ENCODE measurements at regions not wholly inside any gene's neighbourhood (a gene's known extent, or its start where the extent isn't known, plus 50 kb on each side); places are given as distances from the start of the nearest gene placed in this dataset.

DNA sequence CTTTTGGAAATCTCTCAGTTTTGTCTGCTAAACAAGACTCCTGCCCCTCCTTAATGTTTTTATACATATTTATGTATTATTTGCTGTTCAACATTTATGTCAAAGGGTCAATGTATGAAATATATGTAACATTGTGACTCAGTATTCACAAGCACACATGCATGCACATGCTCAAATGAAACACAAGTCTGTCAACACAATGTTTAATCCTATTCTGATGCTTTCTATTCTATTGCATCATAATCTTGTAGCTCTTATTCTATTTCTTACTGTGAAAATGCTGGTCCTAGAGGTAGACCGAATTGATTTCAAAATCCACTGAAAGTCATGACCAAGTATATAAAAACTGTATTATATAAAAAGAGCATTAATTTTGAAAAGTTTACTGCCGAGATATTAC, 1463.3 kb downstream of the C4orf33 start:
- no peak for DNase-seq

DNA sequence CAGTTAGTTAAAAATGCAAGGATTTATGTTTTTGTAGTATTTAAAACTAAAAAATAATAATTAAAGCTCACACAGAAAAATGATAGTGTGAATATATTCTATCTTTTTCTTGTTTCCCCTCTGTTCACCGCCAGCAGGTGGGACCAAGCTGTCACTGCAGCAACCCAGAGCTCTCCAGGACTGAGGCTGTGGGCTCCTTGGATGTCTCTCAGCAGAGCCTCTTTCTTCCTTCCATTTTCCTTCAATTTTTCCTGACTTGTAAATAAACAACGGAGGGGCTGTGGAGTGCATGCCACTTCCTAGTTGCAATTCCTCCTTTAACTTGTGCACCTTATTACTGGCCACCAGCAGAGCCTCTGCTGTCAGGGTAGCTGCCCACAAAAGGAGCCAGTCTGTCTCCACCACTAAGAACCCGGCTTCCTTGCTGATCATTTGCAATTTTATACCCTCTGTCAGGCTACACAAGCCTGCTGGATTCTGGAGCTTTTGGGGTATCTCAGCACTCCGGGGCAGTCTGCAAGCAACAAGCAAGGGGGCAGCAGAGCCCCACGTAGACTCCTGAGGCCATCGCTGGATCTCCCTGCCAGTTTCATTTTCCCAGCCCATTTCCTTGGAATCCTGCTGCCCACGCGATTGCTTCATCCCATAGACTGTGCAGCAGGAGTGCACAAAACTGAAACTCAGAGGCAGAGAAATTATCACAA, 1467.4 kb downstream of the C4orf33 start:
- no peak for DNase-seq

DNA sequence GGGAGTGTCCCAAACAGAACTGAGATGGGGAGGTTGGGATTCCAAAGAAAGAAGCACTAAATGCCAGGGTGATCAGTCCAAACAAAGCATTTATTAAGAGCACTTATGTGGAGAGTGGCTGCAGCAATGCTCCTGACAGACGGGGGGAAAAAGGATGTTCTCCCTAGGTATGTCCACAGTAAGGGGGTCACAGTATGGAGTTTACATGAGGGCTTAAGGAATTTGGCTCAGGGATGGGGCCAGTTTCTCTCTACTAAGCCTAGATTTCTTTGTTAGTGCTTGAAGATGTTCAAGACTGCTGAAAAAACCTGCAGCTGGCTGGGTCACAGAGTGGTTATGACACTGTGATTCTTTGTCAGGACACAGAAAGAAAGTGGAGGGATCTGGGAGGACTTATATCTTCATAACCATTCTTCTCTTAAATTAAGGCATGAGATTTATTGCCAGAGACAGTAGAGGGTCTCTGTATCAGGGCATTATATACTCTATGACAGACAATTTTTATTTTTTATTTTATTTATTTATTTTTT, 1468.0 kb downstream of the C4orf33 start:
- no peak for DNase-seq

DNA sequence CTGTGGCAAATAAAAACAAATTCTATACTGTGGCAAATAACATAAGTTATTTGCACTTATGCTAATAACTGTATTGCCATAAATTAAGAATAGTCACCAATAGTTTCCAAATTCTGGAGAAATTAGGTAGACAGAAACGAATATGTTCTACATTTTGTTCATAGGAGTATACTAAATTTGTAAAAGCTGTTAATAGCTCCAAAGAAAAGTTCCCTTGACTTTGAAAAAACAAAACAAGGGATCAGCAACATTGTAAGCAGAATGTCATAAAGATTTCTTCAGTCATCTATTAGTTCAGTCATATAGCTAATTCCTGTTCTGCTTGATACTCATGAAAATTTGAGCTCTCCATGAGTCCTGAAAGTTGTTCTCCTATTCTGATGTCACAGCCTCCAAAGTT, 1472.8 kb downstream of the C4orf33 start:
- DNase-seq, result no peak

DNA sequence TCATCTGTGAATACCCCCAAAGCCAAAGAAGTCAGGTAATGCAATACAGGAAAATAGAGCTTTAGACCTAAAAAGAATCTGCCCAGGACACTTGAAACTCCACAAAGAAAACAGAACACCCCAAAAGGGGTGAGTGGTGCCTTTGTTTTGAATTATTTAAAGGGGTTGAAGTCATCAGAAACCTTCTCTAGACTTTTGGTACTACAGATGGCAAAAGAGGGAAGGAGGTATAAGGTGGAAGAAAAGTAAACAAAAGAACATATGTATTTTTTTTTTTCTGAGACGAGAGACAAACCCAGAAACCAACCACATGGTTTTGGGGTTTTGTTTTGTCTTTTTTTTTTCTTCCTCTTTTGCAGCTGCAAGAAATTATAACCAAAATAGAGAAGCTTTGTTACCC, 1477.8 kb downstream of the C4orf33 start:
- no peak for DNase-seq

DNA sequence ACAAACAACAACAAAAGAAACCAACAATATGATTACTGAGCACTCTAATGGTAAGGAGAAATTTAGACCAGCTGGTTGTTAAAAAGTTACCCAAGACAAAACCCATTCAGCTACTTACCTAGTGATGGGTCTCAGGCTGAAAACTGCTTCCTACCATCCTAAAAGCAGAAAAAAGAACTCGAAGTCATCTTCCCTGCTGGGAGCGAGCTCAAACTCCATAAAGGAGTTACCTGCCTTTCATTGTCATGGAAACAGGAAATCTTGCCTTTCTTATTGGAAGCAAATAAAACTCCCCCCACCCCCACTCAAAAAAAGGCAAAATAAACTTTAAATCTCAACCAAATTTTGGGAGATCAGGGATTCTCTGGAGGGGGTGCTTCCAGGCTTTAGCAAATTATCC, 1478.3 kb downstream of the C4orf33 start:
- DNase-seq, result no peak

DNA sequence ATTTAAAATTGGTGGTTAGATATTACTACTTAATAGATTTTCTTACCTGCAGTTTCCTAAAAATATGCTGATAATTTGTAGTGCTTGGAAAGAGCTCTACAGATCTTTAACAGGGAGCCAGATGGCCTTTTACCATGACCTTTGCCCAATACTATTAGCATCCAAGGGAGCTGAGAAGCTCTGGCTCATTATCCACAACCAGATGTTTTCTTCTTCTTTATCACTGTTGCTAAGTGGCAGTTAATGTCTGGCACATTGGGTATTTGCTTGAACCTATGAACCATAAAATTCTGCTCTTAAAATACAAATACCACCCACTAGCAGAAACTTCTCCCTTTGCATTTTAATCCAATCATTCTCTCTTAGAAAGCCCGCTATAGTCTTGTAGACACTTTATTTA, 1480.3 kb downstream of the C4orf33 start:
- no peak for DNase-seq

DNA sequence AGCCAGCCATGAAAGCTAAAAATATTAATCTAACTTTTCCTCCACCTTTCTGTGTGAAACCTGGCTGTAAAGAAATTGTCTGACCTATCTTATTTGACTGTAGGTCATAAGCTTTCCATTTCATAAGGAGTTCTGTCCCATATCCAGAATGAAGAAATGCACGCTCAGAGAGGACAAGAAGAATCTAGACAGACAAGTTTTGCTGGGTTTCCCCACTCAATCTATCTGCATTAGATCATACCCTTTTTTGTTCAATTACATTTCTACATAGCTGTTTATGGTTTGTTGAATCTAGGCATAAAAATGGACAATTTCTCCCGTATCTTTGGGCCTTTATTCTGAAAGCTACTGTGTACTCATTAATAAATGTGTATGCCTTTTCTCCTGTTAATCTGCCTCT, 1495.1 kb downstream of the C4orf33 start:
- DNase-seq, result no peak

DNA sequence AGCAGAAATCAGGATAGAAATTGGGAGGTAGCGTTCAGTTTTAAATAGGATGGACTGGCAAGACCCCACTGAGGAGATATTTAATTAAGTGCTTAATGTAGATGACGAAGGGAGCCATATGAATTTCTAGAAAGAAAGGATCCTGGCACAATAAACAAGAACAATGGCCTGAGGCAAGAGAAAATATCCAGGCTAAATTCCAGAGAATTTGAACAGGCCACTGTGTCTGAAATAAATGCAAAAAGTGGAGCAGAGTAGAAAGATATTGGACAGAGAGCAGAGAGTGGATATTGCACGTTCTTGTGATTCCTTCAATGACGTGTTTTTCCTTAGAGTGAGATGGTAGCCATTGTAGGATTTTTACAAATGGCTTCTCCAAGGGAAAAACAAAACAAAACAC, 1504.8 kb downstream of the C4orf33 start:
- DNase-seq, result no peak

DNA sequence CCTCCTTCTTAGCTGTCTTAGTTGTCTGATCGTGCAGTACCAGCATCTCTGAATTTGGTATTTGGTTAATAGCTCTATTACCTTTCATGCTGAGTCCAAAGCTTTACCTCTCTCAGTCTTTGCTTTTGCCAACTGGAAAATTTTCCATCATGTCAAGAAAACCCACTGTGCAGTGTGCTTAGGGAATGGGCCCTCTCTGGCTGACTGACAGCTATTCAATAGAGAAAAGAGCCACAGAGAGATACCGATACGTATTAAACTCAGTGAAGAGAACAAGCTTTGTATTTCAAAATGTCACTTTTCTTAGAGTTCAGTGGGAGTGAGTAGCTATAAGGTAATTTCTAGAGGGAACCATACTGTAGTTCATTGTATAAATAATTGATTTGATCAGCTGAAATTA, 1507.1 kb downstream of the C4orf33 start:
- no peak for DNase-seq

DNA sequence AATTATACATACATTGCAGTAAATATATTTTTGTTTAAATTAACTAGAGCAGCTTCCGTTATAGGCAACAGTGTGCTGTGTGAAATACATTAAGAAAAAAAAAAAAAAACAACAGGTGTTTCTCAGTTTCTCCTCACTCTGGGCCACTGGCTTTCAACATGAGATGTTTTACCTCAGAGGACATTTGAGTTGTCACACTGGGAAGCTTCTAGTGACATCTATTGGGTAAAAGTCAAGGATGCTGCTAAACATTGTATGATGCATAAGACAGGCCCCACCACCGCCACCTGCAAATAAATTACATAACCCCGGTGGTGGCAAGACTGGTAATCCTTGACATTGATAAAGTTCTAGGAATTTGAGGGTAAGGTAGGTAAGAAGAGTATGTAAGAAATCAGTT, 1512.2 kb downstream of the C4orf33 start:
- no peak for DNase-seq

DNA sequence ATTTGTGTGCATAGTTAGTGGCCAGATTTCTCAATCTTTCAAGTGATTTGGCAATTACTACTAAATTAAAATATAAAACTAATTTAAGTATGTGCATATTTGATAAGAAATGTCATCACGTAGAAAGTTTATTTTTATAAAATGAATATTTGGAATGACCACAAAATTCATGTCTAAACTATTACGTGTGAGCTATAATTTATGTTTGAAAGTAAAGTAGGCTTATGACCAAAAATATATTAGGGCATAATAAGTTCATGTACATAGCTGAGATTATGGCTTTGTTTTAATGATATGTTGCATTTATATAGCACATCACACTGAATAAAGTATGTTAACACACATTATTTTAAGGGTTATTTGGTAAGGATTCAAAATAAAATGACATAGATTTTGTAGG, 1532.6 kb downstream of the C4orf33 start:
- no peak for DNase-seq

DNA sequence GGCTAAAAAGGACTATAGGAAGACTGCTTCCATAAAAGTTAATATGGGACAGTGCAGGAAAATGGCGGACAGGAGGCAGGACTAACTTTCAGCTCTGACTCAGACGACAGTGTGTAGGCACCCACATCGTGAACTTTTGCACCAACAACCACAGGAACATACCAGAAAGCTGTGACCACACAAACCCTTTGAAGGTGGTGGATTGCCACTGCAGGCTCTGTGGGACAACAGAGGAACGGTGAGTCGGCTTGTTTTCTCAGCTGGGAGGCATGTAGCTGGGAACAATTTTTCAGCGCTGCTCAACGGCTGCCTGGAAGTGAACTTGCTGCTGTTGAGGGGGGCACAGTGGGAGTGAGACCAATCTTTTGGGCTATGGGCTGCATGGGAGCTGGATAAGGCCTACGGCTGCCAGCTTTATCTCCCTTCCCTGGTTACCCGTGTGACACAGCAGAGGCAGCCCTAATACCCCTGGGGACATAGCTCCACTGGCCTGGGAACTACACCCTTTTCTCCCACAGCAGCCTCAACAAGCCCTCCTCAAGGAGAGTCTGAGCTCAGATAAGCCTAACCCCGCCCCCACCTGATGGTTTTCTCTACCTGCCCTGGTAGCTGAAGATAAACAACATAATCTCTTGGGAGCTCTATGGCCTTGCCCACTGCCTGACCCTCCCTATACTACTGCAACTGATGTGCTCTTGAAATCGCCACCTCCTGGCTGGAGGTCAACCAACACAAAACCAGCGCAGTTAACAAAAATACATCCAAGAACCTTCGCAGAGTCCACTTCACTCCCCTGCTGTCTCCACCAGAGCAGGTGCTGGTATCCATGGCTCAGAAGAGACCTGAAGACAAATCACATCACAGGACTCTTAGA, 1537.0 kb downstream of the C4orf33 start:
- no peak for DNase-seq

DNA sequence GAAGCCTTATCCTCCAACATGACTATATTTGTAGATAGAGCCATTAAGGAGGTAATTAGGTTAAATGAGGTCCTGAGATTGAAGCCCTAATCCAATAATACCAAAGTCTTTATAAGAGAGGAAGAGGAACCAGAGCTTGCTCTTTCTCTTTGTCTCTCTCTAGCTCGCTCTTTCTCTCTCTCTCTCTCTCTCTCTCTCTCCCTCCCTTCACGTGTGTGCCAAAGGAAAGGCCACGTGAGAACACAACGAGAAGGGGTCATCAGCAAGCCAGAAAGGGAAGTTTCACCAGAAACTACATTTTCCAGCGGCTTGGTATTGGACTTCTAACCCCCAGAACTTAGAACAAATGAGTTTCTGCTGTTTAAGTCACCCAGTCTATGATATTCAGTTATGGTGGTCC, 1540.5 kb downstream of the C4orf33 start:
- no peak for DNase-seq

DNA sequence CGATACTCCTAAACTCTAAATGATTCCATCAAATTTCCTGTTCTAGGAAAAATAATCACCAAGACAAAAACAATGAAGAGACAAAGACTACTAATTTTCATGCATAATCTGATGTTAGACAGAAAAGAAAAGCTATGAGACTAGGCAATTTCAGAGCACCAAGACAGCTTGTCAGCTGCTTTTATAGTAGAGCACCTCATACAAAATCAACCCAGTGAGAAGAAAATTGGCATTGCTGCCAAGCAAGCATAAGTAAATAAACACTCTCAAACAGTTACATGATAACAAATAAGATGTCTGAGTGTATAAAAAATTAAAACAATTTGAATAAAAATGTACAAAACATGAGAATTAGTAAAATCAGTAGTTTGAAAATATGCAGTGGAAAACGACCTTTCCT, 1544.6 kb downstream of the C4orf33 start:
- DNase-seq, result no peak

DNA sequence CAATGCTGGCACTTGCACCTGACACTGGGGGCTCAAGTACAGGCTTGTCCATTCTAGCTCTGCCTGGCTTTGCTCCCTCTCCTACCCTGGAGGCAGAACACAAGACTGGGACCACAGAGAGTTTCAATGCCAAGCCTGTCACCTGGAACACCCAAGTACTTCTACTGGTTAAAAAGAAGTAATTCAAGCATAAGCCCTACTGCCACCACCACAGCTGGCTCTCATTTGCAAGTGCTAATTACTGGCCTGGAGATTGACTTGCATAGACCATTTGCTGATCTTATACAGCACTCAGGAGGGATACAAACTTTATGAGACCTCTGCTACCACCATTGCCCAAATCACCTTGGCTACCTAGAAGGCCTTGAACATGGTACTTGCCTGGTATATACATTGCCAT, 1550.9 kb downstream of the C4orf33 start:
- no peak for DNase-seq

DNA sequence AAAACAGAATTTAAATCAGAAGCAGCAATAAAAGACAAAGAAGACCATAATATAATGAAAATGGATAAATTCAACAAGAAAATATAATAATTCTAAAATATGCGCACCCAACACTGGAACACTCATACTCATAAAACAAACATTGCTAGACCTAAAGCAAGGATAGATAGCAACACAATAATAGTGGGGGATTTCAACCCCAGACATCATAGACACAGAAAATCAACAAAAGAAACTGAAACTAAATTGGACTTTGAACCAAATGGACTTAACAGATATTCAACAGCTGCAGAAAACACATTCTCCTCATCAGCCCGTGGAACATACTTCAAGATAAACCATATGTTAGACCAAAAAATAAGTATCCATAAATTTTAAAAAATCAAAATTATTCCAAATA, 1552.6 kb downstream of the C4orf33 start:
- no peak for DNase-seq

DNA sequence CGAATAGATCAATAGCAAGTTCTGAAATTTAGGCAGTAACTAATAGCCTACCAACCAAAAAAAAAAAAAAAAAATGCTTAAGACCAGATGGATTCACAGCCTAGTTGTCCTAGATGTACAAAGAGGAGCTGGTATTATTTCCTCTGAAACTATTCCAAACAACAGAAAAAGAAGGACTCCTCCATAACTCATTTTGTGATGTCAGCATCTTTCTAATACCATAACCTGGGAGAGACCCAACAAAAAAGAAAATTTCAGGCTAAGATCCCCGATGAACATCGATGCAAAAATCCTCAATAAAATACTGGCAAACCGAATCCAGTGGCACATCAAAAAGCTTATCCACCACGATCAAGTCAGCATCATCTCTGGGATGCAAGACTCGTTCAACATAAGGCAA, 1557.9 kb downstream of the C4orf33 start:
- no peak for DNase-seq

DNA sequence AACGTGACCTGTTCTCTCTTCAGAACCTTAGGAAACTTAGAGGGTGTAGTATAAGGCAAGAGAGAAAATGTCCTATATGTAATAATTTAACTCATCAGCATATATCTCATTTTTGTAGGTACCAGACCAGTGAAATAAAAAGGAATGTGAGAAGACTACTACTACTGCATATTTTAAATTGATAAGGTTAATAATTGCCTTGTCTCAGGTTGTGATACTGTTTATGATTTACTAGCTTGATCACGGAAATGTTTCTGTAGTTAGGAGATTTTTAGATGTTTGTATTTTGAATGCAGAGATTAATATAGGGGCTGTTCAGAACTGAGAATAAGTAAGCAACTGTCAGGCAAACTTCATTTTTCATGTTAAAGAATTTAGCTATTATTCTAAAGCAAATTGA, 1563.4 kb downstream of the C4orf33 start:
- no peak for DNase-seq

DNA sequence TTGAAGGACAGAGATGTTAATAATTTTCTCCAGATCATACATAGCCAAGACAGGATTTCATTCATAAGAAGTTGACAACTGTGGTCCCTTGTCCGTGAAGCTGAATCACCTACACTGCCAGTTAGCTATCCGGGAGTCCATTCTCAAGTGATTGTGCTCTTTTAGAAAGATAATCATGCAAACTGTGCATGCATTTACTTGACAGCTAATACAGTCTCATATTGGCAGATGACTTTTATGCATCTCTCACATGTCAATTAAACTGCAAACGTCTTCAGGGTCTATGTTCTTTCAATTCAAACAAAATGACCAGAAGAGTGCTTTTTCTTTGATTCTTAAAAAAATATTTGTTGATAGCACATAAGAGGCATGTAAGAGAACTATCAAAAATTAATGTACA, 1572.9 kb downstream of the C4orf33 start:
- DNase-seq, result no peak

DNA sequence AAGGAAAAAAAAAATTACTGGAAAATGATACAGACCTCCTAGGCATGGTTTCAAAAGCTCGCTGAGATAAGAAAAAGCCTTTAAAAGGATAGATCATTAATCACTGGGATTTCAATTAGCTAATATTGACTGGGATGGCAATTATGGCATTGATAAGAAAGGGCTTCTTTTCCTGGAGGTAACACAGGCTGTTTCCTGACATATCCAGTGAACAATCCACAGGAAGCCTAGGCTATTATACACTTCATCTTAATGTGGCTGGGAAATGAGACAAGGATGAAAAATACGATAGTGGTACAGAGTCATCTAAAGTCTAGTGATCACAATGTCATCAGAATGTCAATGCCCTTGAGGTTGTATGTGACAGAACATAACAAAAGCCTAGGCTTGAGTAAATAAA, 1579.3 kb downstream of the C4orf33 start:
- DNase-seq, result no peak

DNA sequence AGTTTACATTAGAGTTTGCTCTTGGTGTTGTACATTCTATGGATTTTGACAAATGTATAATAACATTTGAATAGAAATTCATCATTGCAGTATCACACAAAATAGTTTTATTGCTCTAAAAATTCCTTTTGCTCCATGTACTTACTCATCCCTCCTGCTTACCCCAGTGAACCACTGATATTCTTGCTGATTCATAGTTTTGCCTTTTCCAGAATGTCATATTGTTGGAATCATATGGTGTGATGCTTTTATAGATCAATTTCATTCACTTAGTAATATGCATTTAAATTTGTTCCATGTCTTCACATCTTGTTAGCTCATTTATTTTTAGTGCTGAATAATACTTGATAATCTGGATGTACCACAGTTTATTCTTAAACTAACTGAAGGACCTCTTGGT, 1593.2 kb downstream of the C4orf33 start:
- DNase-seq, result no peak

DNA sequence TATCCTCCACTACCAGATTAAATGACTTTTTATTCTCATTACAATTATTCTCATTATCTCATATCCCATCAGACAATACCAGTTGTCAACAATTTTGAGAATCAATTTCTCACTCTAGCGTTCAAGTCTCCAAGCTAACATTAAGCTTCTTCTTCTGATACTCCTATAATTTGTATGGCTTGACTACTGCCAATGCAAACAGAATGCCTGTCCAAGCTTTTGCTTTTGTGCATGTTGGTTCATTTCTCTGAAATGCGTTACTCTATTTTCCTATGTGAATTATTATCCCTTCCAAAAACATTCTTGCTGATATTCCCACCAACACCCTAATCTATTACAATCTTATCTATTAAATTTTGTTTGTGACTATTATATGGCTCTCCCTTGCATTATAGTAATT, 1602.3 kb downstream of the C4orf33 start:
- no peak for DNase-seq

DNA sequence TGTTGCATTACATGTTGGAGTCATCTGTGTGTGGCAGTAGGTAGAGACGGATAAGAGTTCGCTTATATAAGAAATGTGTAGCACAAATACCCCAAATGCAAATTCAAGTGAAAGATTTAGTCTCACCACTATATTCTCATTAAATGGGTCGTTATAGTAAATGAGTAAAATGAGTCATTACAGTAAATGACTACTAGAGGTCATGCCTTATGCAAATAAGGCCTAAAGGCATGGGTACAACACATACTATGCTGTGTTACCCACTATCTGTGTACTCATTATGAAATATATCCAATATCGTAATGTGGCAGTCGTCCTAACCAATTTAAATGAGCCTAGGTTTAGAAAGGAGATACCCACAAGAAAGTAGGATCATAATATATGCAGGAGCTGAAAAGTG, 1603.1 kb downstream of the C4orf33 start:
- DNase-seq, result no peak
